Progenitor cell of endocrine pancreas (in vitro differentiated cells): ENCODE measurements at regions not wholly inside any gene's neighbourhood (a gene's known extent, or its start where the extent isn't known, plus 50 kb on each side); places are given as distances from the start of the nearest gene placed in this dataset. TPM values are rescaled to one million over a fixed set of nuclear protein-coding genes. Genes with fewer than 3 reads are reported as not detected.

Experiments
- DNase-seq: peaks from one replicate; pipeline ENCODE4 v3.0.0; 2021; ENCODE audit warnings: low spot score; ENCODE audit not compliant: unreplicated experiment
- H3K27ac Mint-ChIP-seq: 2 replicates; pipeline ENCODE4 v1.8.0; 2021; ENCODE audit warnings: mild to moderate bottlenecking, moderate library complexity, mixed read lengths
- H3K27me3 Mint-ChIP-seq: 2 replicates; pipeline ENCODE4 v1.8.0; 2021; ENCODE audit warnings: mixed read lengths
- H3K36me3 Mint-ChIP-seq: 2 replicates; pipeline ENCODE4 v1.8.0; 2022; ENCODE audit warnings: mixed read lengths; ENCODE audit not compliant: insufficient read depth
- H3K4me1 Mint-ChIP-seq: 2 replicates; pipeline ENCODE4 v1.8.0; 2021; ENCODE audit warnings: low read depth, mixed read lengths
- H3K4me3 Mint-ChIP-seq: 2 replicates; pipeline ENCODE4 v1.8.0; 2021; ENCODE audit warnings: low read depth, mild to moderate bottlenecking, moderate library complexity, mixed read lengths
- H3K9me3 Mint-ChIP-seq: 2 replicates; pipeline ENCODE4 v1.8.0; 2021; ENCODE audit warnings: low read depth, mixed read lengths
- CTCF ChIP-seq: fragments of 200-600 bp; sonication (generic); IDR thresholded peaks from one replicate; pipeline ENCODE4 v1.5.0; 2021; ENCODE audit warnings: antibody characterized with exemption, mild to moderate bottlenecking; ENCODE audit not compliant: unreplicated experiment
- microRNA-seq: library from miRNA; unstranded; fragments of <30 nt; microRNA quantifications from one replicate; pipeline ENCODE4 v1.1.0, GENCODE V29; 2020; ENCODE audit warnings: borderline number of aligned reads; ENCODE audit not compliant: unreplicated experiment

GRCh38 chr6:139427199-139427598 is 52.8 kb upstream of the CITED2 start:
- no peaks in the 10 kb centered on the region for H3K27me3 Mint-ChIP-seq
- no peaks in the 10 kb centered on the region for H3K9me3 Mint-ChIP-seq
- H3K36me3 Mint-ChIP-seq: no peaks in the 10 kb centered on the region
- DNase-seq: no peak
- H3K27ac Mint-ChIP-seq: no peak overlapping the region
- no peak overlapping the region for H3K4me3 Mint-ChIP-seq
- no peak for TF ChIP-seq CTCF
- H3K4me1 Mint-ChIP-seq: peaks cover 4% of the 10 kb centered on the region

GRCh38 chr6:139426795-139427194 is 52.3 kb upstream of the CITED2 start:
- no peak for DNase-seq
- no peak for TF ChIP-seq CTCF
- Mint-ChIP-seq H3K9me3 (peaks cover under 1% of the 10 kb centered on the region), H3K4me3 (no peak overlapping the region), H3K27me3 (no peaks in the 10 kb centered on the region), H3K36me3 (no peaks in the 10 kb centered on the region), H3K4me1 (peaks cover 4% of the 10 kb centered on the region), H3K27ac (no peak overlapping the region)

- no peaks in the 10 kb centered on the region for H3K27me3 Mint-ChIP-seq
- no peak for TF ChIP-seq CTCF
- H3K27ac Mint-ChIP-seq: no peak overlapping the region
- H3K36me3 Mint-ChIP-seq: no peaks in the 10 kb centered on the region
- H3K4me1 Mint-ChIP-seq: peaks cover 4% of the 10 kb centered on the region
- no peak for DNase-seq
- H3K9me3 Mint-ChIP-seq: peaks cover 3% of the 10 kb centered on the region
- no peak overlapping the region for H3K4me3 Mint-ChIP-seq
These were observed 51.3 kb upstream of the CITED2 start for GRCh38 chr6:139425780-139426179.

- Mint-ChIP-seq H3K4me1 (peaks cover 8% of the 10 kb centered on the region), H3K27ac (no peak overlapping the region), H3K36me3 (no peaks in the 10 kb centered on the region), H3K4me3 (no peak overlapping the region), H3K27me3 (no peaks in the 10 kb centered on the region), H3K9me3 (peaks cover 3% of the 10 kb centered on the region)
- TF ChIP-seq CTCF: no peak
- no peak for DNase-seq
These were observed 49.7 kb upstream of the CITED2 start for GRCh38 chr6:139423971-139424667.

Small RNA genes in the stretch of these regions (microRNA-seq; reads per million reads assigned to microRNA genes)
- gene MIR3668: not detected
- gene MIR4465: not detected
